A549 (cell line): ENCODE measurements at regions not wholly inside any gene's neighbourhood (a gene's known extent, or its start where the extent isn't known, plus 50 kb on each side); places are given as distances from the start of the nearest gene placed in this dataset.

ENCODE experiments used
- ATAC-seq, 2 experiments: fragments of 200-7000 bp in 1 of 2; fragments of >200 bp in 1 of 2; cut with Nextera tagmentation in 1 of 2; cut with Tn5 transposase in 1 of 2; 3 replicates each; pipeline versions ENCODE4 v1.8.0 to v1.9.1; 2018 to 2020; ENCODE audit warnings: mild to moderate bottlenecking in 1 of 2, moderate library complexity in 1 of 2
- CTCF ChIA-PET: fragments of 300-600 bp; sonication (Branson Sonifier 250); formaldehyde crosslinking; extraction: SDS; loops from one replicate; lab custom pipeline; 2021; ENCODE audit warnings: antibody characterized with exemption, inconsistent platforms; lab: Yijun Ruan, JAX
- POLR2A ChIA-PET: fragments of 350-600 bp; formaldehyde crosslinking; extraction: SDS; loops from one replicate; lab custom pipeline; 2021; ENCODE audit warnings: antibody characterized with exemption, inconsistent platforms; lab: Yijun Ruan, JAX
- DNase-seq, 2 experiments: peaks; one replicate each; pipeline versions ENCODE4 v3.0.0 to v3.0.0-alpha.2; 2011 to 2016; ENCODE audit warnings: low read depth in 1 of 2, low spot score in 1 of 2
- FAIRE-seq: peaks from 2 replicates; lab custom pipeline; 2011; peaks lifted over from hg19 to GRCh38; lab: Jason Lieb, UNC
- H3K27ac ChIP-seq, 2 experiments: fragments of >200 bp; sonication (Bioruptor Twin); formaldehyde crosslinking; 3 replicates each; pipeline ENCODE4 v1.5.1; 2016 to 2017
- H3K4me1 ChIP-seq: fragments of >200 bp; sonication (Bioruptor Twin); formaldehyde crosslinking; 3 replicates; pipeline ENCODE4 v1.6.1; 2016
- H3K4me2 ChIP-seq: fragments of >200 bp; sonication (Bioruptor Twin); formaldehyde crosslinking; 3 replicates; pipeline ENCODE4 v1.6.1; 2016
- H3K4me3 ChIP-seq: fragments of >200 bp; sonication (Bioruptor Twin); formaldehyde crosslinking; 3 replicates; pipeline ENCODE4 v1.5.1; 2016
- H3K9me3 ChIP-seq: fragments of >200 bp; sonication (Bioruptor Twin); formaldehyde crosslinking; 3 replicates; pipeline ENCODE4 v1.6.1; 2016
- ATOH8 ChIP-seq: fragments of 250-450 bp; sonication (Bioruptor Pico); IDR thresholded peaks from 2 replicates; pipeline ENCODE4 v1.5.0; 2020; ENCODE audit warnings: low read depth, mild to moderate bottlenecking, moderate library complexity
- BHLHE40 ChIP-seq: IDR thresholded peaks from 2 replicates; pipeline ENCODE4 v1.6.1; 2012; ENCODE audit warnings: low read depth, low read length, inconsistent platforms
- CBX2 ChIP-seq: fragments of 200-600 bp; sonication (generic); IDR thresholded peaks from 2 replicates; pipeline ENCODE4 v1.6.1; 2016; ENCODE audit warnings: low read depth, mild to moderate bottlenecking, borderline replicate concordance
- CBX8 ChIP-seq: fragments of 200-600 bp; sonication (generic); IDR thresholded peaks from 2 replicates; pipeline ENCODE4 v1.6.1; 2016
- CEBPB ChIP-seq, 2 experiments: fragments of >200 bp in 1 of 2; sonication (Bioruptor Twin) in 1 of 2; formaldehyde crosslinking in 1 of 2; IDR thresholded peaks; 2 replicates each; pipeline ENCODE4 v1.6.1; 2012 to 2016
- CTCF ChIP-seq: fragments of >200 bp; sonication (Bioruptor Twin); formaldehyde crosslinking; IDR thresholded peaks from 3 replicates; pipeline ENCODE4 v1.5.1; 2016
- EP300 ChIP-seq, 2 experiments: fragments of >200 bp; sonication (Bioruptor Twin); formaldehyde crosslinking; IDR thresholded peaks; 2 replicates in 1 of 2; 3 replicates in 1 of 2; pipeline ENCODE4 v1.6.1; 2016 to 2017
- FOSL2 ChIP-seq, 2 experiments: fragments of 450-650 bp in 1 of 2; fragments of >200 bp in 1 of 2; sonication (Bioruptor Twin) in 1 of 2; formaldehyde crosslinking; IDR thresholded peaks; 2 replicates each; pipeline versions ENCODE4 v1.5.0 to v1.6.1; 2016 to 2020; ENCODE audit warnings: mild to moderate bottlenecking in 1 of 2, moderate library complexity in 1 of 2
- FOXS1 ChIP-seq: fragments of 250-450 bp; sonication (Bioruptor Pico); IDR thresholded peaks from 2 replicates; pipeline ENCODE4 v1.5.0; 2020; ENCODE audit warnings: mild to moderate bottlenecking, moderate library complexity
- HDAC2 ChIP-seq: fragments of 200-600 bp; sonication (generic); IDR thresholded peaks from 2 replicates; pipeline ENCODE4 v1.6.1; 2016
- HES2 ChIP-seq: fragments of >200 bp; sonication (Bioruptor Twin); formaldehyde crosslinking; IDR thresholded peaks from 2 replicates; pipeline ENCODE4 v1.6.1; 2016
- HEYL ChIP-seq: fragments of 250-450 bp; sonication (Bioruptor Pico); IDR thresholded peaks from 2 replicates; pipeline ENCODE4 v1.8.0; 2021; ENCODE audit warnings: mild to moderate bottlenecking, moderate library complexity
- HOXB13 ChIP-seq: fragments of 250-450 bp; sonication (Bioruptor Pico); IDR thresholded peaks from 2 replicates; pipeline ENCODE4 v1.5.0; 2020; ENCODE audit warnings: low read depth, mild to moderate bottlenecking, moderate library complexity
- JUNB ChIP-seq: fragments of >200 bp; sonication (Bioruptor Twin); formaldehyde crosslinking; IDR thresholded peaks from 2 replicates; pipeline ENCODE4 v1.6.1; 2016
- MAX ChIP-seq: IDR thresholded peaks from 2 replicates; pipeline ENCODE4 v1.6.1; 2012
- MAZ ChIP-seq: fragments of 150-350 bp; IDR thresholded peaks from 2 replicates; pipeline ENCODE4 v1.6.1; 2014; ENCODE audit warnings: antibody characterized with exemption, low read depth, low read length, borderline replicate concordance
- NFE2L2 ChIP-seq: fragments of 150-350 bp; conservative IDR thresholded peaks from 2 replicates; pipeline ENCODE4 v1.6.1; 2014; ENCODE audit warnings: low read length
- NPAS2 ChIP-seq: fragments of 250-450 bp; sonication (Bioruptor Pico); IDR thresholded peaks from 2 replicates; pipeline ENCODE4 v1.8.0; 2022; ENCODE audit warnings: mild to moderate bottlenecking, moderate library complexity, borderline replicate concordance
- PBX3 ChIP-seq: IDR thresholded peaks from 2 replicates; pipeline ENCODE4 v1.6.1; 2012
- PHF8 ChIP-seq: fragments of 200-600 bp; sonication (generic); IDR thresholded peaks from 2 replicates; pipeline ENCODE4 v1.6.1; 2016; ENCODE audit warnings: low read depth, mild to moderate bottlenecking, antibody characterized with exemption, moderate library complexity, borderline replicate concordance
- POLR2A ChIP-seq: IDR thresholded peaks from 2 replicates; pipeline ENCODE4 v1.6.1; 2012; ENCODE audit warnings: mild to moderate bottlenecking, low read length
- RAD21 ChIP-seq, 2 experiments: fragments of >200 bp in 1 of 2; sonication (Bioruptor Twin) in 1 of 2; formaldehyde crosslinking in 1 of 2; IDR thresholded peaks in 1 of 2; conservative IDR thresholded peaks in 1 of 2; 2 replicates in 1 of 2; 3 replicates in 1 of 2; pipeline ENCODE4 v1.6.1; 2012 to 2018; ENCODE audit warnings: inconsistent platforms in 1 of 2
- SREBF2 ChIP-seq: fragments of 450-650 bp; IDR thresholded peaks from 2 replicates; pipeline ENCODE4 v1.6.1; 2014; ENCODE audit warnings: mild to moderate bottlenecking, moderate library complexity
- TFCP2L1 ChIP-seq: fragments of 250-450 bp; sonication (Bioruptor Pico); IDR thresholded peaks from 2 replicates; pipeline ENCODE4 v1.5.0; 2021; ENCODE audit warnings: mild to moderate bottlenecking
- USF2 ChIP-seq: fragments of 450-650 bp; IDR thresholded peaks from 2 replicates; pipeline ENCODE4 v1.6.1; 2014; ENCODE audit warnings: antibody characterized with exemption
- ZFP36 ChIP-seq: fragments of 450-650 bp; IDR thresholded peaks from 2 replicates; pipeline ENCODE4 v1.6.1; 2014; ENCODE audit warnings: borderline replicate concordance; ENCODE audit not compliant: partially characterized antibody
- WGBS: methylation state at CpG from one replicate; pipeline ENCODE4 v1.1.6; 2017; ENCODE audit errors: missing lambda C conversion rate; 5-methylcytosine and 5-hydroxymethylcytosine counted together

GRCh38 chrX:113455582-113455981 is 615.0 kb upstream of the AMOT start:
- Histone ChIP-seq H3K9me3 (no peaks in the 10 kb centered on the region), H3K4me3 (no peak overlapping the region), H3K4me1 (no peaks in the 10 kb centered on the region), H3K4me2 (no peak overlapping the region), H3K27ac (no peak overlapping the region)
- FAIRE-seq (no peak), DNase-seq (no peak), ATAC-seq (no peak)
- TF ChIP-seq JUNB (no peak), HES2 (no peak), HEYL (CRISPR knock-in tag) (no peak), EP300 (IDR thresholded peaks at IDR 0.05) (no peak)
- ChIA-PET POLR2A (no interaction called here), CTCF (no interaction called here)

GRCh38 chrX:113429011-113429410 is 588.4 kb upstream of the AMOT start:
- FAIRE-seq (no peak), ATAC-seq (no peak), DNase-seq (no peak)
- Histone ChIP-seq H3K27ac (no peak overlapping the region), H3K4me3 (no peak overlapping the region), H3K4me1 (no peaks in the 10 kb centered on the region), H3K4me2 (no peak overlapping the region), H3K9me3 (no peaks in the 10 kb centered on the region)
- POLR2A ChIA-PET: no interaction called here
- no peak for TF ChIP-seq RAD21 (conservative IDR thresholded peaks at IDR 0.05 in 1 of 2, IDR thresholded peaks at IDR 0.05 in 1 of 2)
- no peak for TF ChIP-seq MAZ
- TF ChIP-seq CTCF: no peak
- TF ChIP-seq HEYL (CRISPR knock-in tag): no peak
- no peak for TF ChIP-seq NPAS2 (CRISPR knock-in tag)
- no peak for TF ChIP-seq CEBPB (IDR thresholded peaks at IDR 0.05)
- no peak for TF ChIP-seq FOSL2 (IDR thresholded peaks at IDR 0.05)
- no peak for TF ChIP-seq FOSL2 (CRISPR knock-in tag; IDR thresholded peaks at IDR 0.05)
- CTCF ChIA-PET: no interaction called here
- 100% methylated on average over 1 of the region's 1 CpG for WGBS

GRCh38 chrX:113422323-113422722 is 581.7 kb upstream of the AMOT start:
- FAIRE-seq: no peak
- no peak overlapping the region for H3K27ac ChIP-seq
- TF ChIP-seq HOXB13 (CRISPR knock-in tag) (no peak), FOSL2 (IDR thresholded peaks at IDR 0.05) (no peak), FOSL2 (CRISPR knock-in tag; IDR thresholded peaks at IDR 0.05) (no peak), HDAC2 (no peak), PBX3 (no peak), MAX (no peak), POLR2A (no peak), MAZ (no peak), CBX8 (no peak), FOXS1 (CRISPR knock-in tag) (no peak), RAD21 (conservative IDR thresholded peaks at IDR 0.05 in 1 of 2, IDR thresholded peaks at IDR 0.05 in 1 of 2) (no peak), BHLHE40 (no peak)
- H3K4me3 ChIP-seq: no peak overlapping the region
- ATAC-seq: no peak
- no peak for DNase-seq
- no peaks in the 10 kb centered on the region for H3K4me1 ChIP-seq
- WGBS: 13% methylated on average over 4 of the region's 4 CpGs
- no peaks in the 10 kb centered on the region for H3K9me3 ChIP-seq
- CTCF ChIA-PET: no interaction called here
- no peak overlapping the region for H3K4me2 ChIP-seq
- POLR2A ChIA-PET: no interaction called here

- Histone ChIP-seq H3K27ac (no peak overlapping the region), H3K4me1 (no peaks in the 10 kb centered on the region), H3K4me2 (no peak overlapping the region), H3K4me3 (no peak overlapping the region), H3K9me3 (no peaks in the 10 kb centered on the region)
- ChIA-PET CTCF (no interaction called here), POLR2A (no interaction called here)
- 0% methylated on average over 1 of the region's 1 CpG for WGBS
- FAIRE-seq (no peak), ATAC-seq (no peak), DNase-seq (no peak)
- TF ChIP-seq ATOH8 (CRISPR knock-in tag) (no peak), ZFP36 (no peak), EP300 (IDR thresholded peaks at IDR 0.05) (no peak), CBX2 (no peak), TFCP2L1 (no peak), MAZ (no peak), USF2 (no peak), PHF8 (no peak), PBX3 (no peak), SREBF2 (no peak), NFE2L2 (no peak)
Observed at GRCh38 chrX:113421432-113421831, 580.8 kb upstream of the AMOT start.
